GM12864 (cell line): ENCODE measurements at regions not wholly inside any gene's neighbourhood (a gene's known extent, or its start where the extent isn't known, plus 50 kb on each side); places are given as distances from the start of the nearest gene placed in this dataset.

Experiments
- DNase-seq: peaks from one replicate; pipeline ENCODE4 v3.0.0-alpha.2; 2011; ENCODE audit warnings: low read depth
- H3K4me3 ChIP-seq: 2 replicates; pipeline ENCODE4 v1.5.1; 2011; ENCODE audit warnings: mild to moderate bottlenecking, low read depth, low read length, control low read depth
- CTCF ChIP-seq: IDR thresholded peaks from 2 replicates; pipeline ENCODE4 v1.5.1; 2011; ENCODE audit warnings: low read depth, mild to moderate bottlenecking, moderate library complexity, low read length, control low read depth, inconsistent platforms; ENCODE audit errors: missing control alignments

GRCh38 chr5:42880496-42881150 lies 68.9 kb upstream of the SELENOP start:
- no peak overlapping the region for H3K4me3 ChIP-seq
- TF ChIP-seq CTCF = no peak
- DNase-seq = no peak

- no peak overlapping the region for H3K4me3 ChIP-seq
- no peak for DNase-seq
- no peak for TF ChIP-seq CTCF
Observed at GRCh38 chr5:42879291-42879690, 67.6 kb upstream of the SELENOP start.

GRCh38 chr5:42878550-42878949 lies 66.9 kb upstream of the SELENOP start:
- no peak for TF ChIP-seq CTCF
- DNase-seq = no peak

GRCh38 chr5:42878041-42878440 lies 66.3 kb upstream of the SELENOP start:
- no peak for TF ChIP-seq CTCF

More at GRCh38 chr5:42878550-42878949, 66.9 kb upstream of the SELENOP start:
- no peak overlapping the region for H3K4me3 ChIP-seq

GRCh38 chr5:42877431-42877830 lies 65.7 kb upstream of the SELENOP start:
- no peak for TF ChIP-seq CTCF
- DNase-seq = no peak
- no peak overlapping the region for H3K4me3 ChIP-seq

More at GRCh38 chr5:42878041-42878440, 66.3 kb upstream of the SELENOP start:
- H3K4me3 ChIP-seq = no peak overlapping the region
- no peak for DNase-seq

GRCh38 chr5:42876375-42876844 lies 64.7 kb upstream of the SELENOP start:
- no peak overlapping the region for H3K4me3 ChIP-seq
- DNase-seq = no peak
- no peak for TF ChIP-seq CTCF

- no peak for TF ChIP-seq CTCF
Observed at GRCh38 chr5:42875785-42876374, 64.2 kb upstream of the SELENOP start.

More at GRCh38 chr5:42875785-42876374, 64.2 kb upstream of the SELENOP start:
- H3K4me3 ChIP-seq = no peak overlapping the region
- DNase-seq = no peak
